Lung (tissue), 11 donors: ENCODE measurements at regions not wholly inside any gene's neighbourhood (a gene's known extent, or its start where the extent isn't known, plus 50 kb on each side); places are given as distances from the start of the nearest gene placed in this dataset.

Source experiments
- ATAC-seq: fragments of 200-7000 bp; cut with Tn5 transposase; one replicate; pipeline ENCODE4 v1.9.1; 2020; ENCODE audit warnings: moderate number of reproducible peaks; ENCODE audit not compliant: insufficient read depth, low FRiP score
- DNase-seq, 3 donors: peaks; one replicate each; pipeline ENCODE4 v3.0.0-alpha.2; 2013 to 2017
- H3K27ac ChIP-seq, 2 donors: one replicate each; pipeline ENCODE4 v1.5.1; 2013; ENCODE audit warnings: mild to moderate bottlenecking in 2 of 2, moderate library complexity in 2 of 2, control low read depth in 1 of 2, inconsistent platforms in 1 of 2, low read depth in 1 of 2, low read length in 1 of 2
- H3K27me3 ChIP-seq, 3 donors: one replicate each; pipeline ENCODE4 v1.5.1; 2013; ENCODE audit warnings: low read length in 2 of 3; ENCODE audit not compliant: control insufficient read depth in 3 of 3, insufficient read depth in 3 of 3
- H3K36me3 ChIP-seq, 4 donors: one replicate each; pipeline ENCODE4 v1.5.1; 2013; ENCODE audit warnings: low read length in 4 of 4, mild to moderate bottlenecking in 1 of 4, moderate library complexity in 1 of 4; ENCODE audit not compliant: control insufficient read depth in 4 of 4, insufficient read depth in 4 of 4
- H3K4me1 ChIP-seq, 5 donors: one replicate each; pipeline ENCODE4 v1.5.1; 2013; ENCODE audit warnings: low read length in 5 of 5, mild to moderate bottlenecking in 2 of 5, moderate library complexity in 1 of 5; ENCODE audit not compliant: control insufficient read depth in 5 of 5, insufficient read depth in 5 of 5
- H3K4me3 ChIP-seq: one replicate; pipeline ENCODE4 v1.5.1; 2013; ENCODE audit warnings: mild to moderate bottlenecking, control low read depth, moderate library complexity
- H3K9ac ChIP-seq, 2 donors: one replicate each; pipeline ENCODE4 v1.5.1; 2013; ENCODE audit warnings: low read length in 2 of 2, control low read depth in 1 of 2; ENCODE audit not compliant: insufficient read depth in 1 of 2
- H3K9me3 ChIP-seq, 4 donors: one replicate each; pipeline ENCODE4 v1.5.1; 2013; ENCODE audit warnings: low read length in 3 of 4, mild to moderate bottlenecking in 1 of 4, moderate library complexity in 1 of 4; ENCODE audit not compliant: control insufficient read depth in 4 of 4, insufficient read depth in 3 of 4
- WGBS, 2 donors: extraction: QIAGEN DNeasy Blood & Tissue Kit; methylation state at CpG; one replicate each; pipeline ENCODE4 v1.1.7; 2013; 5-methylcytosine and 5-hydroxymethylcytosine counted together
- TF ChIP-seq, protein P1 (sequence below): IDR thresholded peaks from 2 replicates; pipeline ENCODE4 v1.5.1; 2012; ENCODE audit warnings: mild to moderate bottlenecking; ENCODE audit errors: control extremely low read depth, extremely low read depth
- donor health status: control.
- donor health status: control.
- donor health status: Bipolar disorder and iron deficiency.
- donor health status: healthy.
- donor health status: DM: yes; HTN: yes; CAD: no.

DNA sequence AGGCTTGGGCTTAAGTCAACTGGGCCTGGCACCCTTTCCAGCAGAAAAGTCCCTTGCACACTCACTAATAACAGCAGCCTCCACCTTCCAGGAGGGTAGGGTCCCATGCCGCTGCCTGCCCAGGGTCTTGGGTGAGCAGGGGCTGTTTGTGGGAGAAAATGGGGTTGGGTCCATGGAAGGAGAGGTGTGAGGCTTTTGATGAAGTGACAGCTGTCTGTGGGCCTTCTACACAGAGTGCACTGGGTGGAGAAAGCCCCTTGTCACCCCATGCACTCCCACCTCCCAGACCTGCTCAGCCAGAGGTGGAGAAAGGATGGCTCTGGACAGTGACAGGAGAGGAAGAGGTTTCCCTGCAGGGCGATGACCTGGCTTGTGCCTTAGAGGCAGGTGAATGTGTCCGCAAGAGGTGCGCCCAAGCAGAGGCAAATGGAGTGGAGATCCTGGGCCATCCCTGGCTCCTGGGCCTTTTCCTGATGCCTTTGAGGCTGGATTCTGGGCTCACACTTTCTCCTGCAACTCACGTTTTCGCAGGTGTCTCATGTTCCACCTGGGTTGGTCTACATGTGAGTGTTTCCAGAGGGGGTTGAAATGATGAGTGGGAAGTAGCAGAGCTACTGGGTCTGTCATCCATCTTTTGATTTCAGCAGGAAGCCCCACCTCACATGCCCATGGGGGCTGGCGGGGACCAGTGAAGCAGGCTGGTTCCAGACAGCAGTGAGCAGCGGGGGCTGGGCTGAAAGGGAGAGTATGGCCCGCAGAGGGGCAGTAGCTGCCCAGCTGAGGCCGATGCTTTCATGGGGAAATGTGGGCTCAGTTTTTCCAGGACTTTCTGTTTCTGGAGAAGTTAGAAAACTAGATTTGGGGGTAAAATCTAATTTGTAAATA is 85.2 kb upstream of the PRR23E start:
- Histone ChIP-seq H3K27me3 (no peaks in the 10 kb centered on the region), H3K4me1 (peaks cover 0 to 3% (median 0%) of the 10 kb centered on the region in 5 donors), H3K4me3 (no peak overlapping the region), H3K9ac (no peak overlapping the region), H3K27ac (no peak overlapping the region), H3K36me3 (no peaks in the 10 kb centered on the region), H3K9me3 (peaks cover 0 to 10% (median 4%) of the 10 kb centered on the region in 4 donors)
- ATAC-seq (no peak), DNase-seq (no peak)
- TF ChIP-seq, protein P1, sequence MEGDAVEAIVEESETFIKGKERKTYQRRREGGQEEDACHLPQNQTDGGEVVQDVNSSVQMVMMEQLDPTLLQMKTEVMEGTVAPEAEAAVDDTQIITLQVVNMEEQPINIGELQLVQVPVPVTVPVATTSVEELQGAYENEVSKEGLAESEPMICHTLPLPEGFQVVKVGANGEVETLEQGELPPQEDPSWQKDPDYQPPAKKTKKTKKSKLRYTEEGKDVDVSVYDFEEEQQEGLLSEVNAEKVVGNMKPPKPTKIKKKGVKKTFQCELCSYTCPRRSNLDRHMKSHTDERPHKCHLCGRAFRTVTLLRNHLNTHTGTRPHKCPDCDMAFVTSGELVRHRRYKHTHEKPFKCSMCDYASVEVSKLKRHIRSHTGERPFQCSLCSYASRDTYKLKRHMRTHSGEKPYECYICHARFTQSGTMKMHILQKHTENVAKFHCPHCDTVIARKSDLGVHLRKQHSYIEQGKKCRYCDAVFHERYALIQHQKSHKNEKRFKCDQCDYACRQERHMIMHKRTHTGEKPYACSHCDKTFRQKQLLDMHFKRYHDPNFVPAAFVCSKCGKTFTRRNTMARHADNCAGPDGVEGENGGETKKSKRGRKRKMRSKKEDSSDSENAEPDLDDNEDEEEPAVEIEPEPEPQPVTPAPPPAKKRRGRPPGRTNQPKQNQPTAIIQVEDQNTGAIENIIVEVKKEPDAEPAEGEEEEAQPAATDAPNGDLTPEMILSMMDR, result no peak
- 91 to 94% methylated on average over 10 of the region's 10 CpGs for WGBS, 2 donors

DNA sequence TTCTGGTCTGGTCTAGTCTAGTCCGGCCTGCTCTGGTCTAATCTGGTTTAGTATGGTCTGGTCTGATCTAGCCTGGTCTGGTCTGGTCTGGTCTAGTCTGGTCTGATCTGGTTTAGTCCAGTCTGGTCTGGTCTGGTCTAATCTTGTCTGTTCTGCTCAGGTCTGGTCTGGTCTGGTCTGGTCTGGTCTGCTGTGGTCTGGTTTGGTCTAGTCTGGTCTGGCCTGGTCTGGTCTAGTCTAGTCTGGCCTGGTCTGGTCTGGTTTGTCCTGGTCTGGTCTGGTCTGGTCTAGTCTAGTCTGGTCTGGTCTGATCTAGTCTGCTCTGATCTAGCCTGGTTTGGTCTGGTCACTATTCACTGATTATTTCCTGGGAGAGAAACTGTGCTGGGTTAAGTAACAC is 84.1 kb upstream of the PRR23E start:
- Histone ChIP-seq H3K36me3 (no peaks in the 10 kb centered on the region), H3K9ac (no peak overlapping the region), H3K27ac (no peak overlapping the region), H3K4me3 (no peak overlapping the region), H3K4me1 (peaks cover 0 to 3% (median 0%) of the 10 kb centered on the region in 5 donors), H3K27me3 (no peaks in the 10 kb centered on the region), H3K9me3 (peaks cover 0 to 11% (median 6%) of the 10 kb centered on the region in 4 donors)
- 88 to 97% methylated on average over 1 of the region's 1 CpG for WGBS, 2 donors
- peak in 1 of 3 donors; percentile 3 for DNase-seq
- no peak for ATAC-seq
- TF ChIP-seq, protein P1, result no peak

DNA sequence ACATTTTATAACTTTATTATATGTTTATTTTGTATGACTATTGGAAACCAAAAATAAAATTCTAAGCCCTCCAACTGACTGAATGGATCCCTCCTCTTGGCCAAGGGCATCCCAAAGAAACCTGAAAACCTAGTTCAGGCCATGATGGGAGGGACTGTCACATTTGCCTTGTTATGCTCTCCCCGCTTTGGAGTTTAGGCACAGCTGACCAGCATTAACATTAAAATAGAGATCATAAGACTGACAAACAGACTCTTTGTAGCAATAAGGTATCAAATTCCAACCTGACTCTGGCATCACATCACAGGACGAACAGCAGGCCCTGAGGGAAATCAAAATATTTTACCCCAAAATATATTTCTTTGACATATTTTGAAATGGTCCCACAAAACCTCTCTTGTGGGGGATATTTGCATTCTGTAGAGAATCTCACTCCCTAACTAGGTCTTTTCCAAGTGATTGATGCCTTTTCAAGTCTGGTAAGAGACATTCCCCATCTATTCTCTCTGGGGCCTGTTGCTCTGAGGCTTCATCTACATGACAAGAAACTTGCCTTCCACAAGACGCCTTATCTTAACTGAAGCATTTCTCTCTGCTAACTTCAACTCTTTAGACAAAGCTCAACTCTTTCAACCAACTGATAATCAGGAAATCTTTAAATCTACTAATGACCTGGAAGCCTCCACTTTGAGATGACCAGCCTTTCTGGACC is 81.8 kb upstream of the PRR23E start:
- H3K4me1 ChIP-seq, result peaks cover 0 to 3% (median 0%) of the 10 kb centered on the region in 5 donors
- H3K9ac ChIP-seq, result no peak overlapping the region
- no peaks in the 10 kb centered on the region for H3K36me3 ChIP-seq
- TF ChIP-seq, protein P1, result no peak
- WGBS, 2 donors, result 74 to 78% methylated on average over 3 of the region's 3 CpGs
- H3K27ac ChIP-seq, result no peak overlapping the region
- ATAC-seq (no peak), DNase-seq (no peak)
- no peak overlapping the region for H3K4me3 ChIP-seq
- no peaks in the 10 kb centered on the region for H3K27me3 ChIP-seq
- peaks cover 0 to 11% (median 6%) of the 10 kb centered on the region in 4 donors for H3K9me3 ChIP-seq
